Right forelimb (tissue), 1 donor: ENCODE measurements at regions not wholly inside any gene's neighbourhood (a gene's known extent, or its start where the extent isn't known, plus 50 kb on each side); places are given as distances from the start of the nearest gene placed in this dataset.
"Not testable (repeated sequence)": the region's sequence is repeated elsewhere in the genome, so short reads cannot be mapped to it uniquely, and the experiment has no call there.

Experiments
- DNase-seq: peaks from one replicate; pipeline ENCODE4 v3.0.0-alpha.2; 2018

DNA sequence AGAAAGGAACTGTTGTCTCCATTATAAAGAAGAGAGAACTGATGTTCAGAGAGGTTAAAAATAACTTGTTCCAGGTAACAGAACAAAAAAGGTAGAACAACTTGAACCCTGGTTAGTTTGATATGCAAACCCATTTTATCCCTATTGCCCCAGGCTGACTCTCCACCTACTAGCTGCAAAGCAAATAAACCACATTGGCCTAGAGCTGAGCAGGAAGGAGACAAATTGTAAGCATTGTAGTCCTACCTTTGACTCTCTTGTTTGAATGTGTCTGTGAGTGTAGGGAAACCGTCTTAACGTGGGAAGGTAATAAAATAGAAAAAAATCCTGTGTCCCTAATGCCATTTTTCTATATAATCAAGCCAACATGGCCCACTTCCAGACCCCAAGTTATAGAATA is 126.4 kb downstream of the CCER1 start:
- no peak for DNase-seq

DNA sequence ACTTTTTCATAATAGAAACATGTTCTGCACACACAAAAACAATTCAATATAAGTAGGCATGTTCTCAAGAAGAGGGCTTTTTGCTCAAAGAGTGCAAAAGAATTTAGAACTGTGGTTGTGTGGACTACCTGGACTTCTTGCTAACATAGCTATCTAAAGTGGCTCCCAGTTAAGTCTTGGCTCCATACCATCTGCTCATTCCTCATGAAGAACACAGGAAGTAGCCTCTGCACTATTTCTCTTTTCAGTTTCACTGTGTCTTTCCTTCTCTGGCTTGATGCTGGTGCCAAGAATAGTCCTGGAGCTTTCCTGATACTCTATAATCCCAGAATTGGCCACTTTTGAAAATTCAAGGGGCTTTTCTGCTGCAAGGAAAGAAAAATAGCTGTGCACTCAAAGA is 127.4 kb downstream of the CCER1 start:
- DNase-seq, result no peak

- DNase-seq, result peak; percentile 43
Measured at GRCh38 chr12:90826036-90826435, 128.9 kb downstream of the CCER1 start.

DNA sequence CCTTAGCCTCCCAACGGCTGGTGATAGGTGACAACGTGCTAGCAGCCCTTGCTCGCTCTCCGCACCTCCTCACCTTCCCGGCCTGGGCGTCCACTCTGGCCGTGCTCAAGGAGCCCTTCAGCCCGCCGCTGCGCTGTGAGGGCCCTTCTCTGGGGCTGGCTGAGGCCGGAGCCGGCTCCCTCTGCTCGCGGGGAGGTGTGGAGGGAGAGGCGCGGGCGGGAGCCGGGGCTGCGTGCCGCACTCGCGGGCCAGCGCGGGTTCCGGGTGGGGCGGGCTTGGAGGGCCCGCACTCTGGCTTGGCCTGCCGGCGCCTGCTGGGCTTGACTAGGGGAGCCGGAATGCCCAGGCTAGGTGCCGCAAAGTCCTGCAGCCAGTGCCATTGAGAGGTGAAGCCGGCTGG is 131.1 kb downstream of the CCER1 start:
- no peak for DNase-seq

DNA sequence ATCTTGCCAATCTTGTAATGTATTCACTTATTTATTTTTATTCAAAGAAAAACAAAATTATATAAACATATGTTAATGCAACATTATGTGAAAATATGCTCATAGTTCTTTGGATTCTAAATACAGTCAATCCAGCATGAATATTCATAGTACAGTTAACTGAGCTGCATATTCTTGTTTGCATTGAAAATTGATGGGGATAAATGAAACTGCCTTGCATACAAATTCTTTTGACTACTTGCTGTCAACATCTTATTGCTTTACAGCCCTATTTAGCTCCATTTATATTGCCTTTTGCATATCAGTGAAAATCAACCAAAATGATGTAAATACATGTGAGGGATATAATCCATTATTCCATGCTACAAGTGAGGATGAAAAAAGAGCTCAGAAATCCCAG is 135.3 kb downstream of the CCER1 start:
- DNase-seq, result no peak

DNA sequence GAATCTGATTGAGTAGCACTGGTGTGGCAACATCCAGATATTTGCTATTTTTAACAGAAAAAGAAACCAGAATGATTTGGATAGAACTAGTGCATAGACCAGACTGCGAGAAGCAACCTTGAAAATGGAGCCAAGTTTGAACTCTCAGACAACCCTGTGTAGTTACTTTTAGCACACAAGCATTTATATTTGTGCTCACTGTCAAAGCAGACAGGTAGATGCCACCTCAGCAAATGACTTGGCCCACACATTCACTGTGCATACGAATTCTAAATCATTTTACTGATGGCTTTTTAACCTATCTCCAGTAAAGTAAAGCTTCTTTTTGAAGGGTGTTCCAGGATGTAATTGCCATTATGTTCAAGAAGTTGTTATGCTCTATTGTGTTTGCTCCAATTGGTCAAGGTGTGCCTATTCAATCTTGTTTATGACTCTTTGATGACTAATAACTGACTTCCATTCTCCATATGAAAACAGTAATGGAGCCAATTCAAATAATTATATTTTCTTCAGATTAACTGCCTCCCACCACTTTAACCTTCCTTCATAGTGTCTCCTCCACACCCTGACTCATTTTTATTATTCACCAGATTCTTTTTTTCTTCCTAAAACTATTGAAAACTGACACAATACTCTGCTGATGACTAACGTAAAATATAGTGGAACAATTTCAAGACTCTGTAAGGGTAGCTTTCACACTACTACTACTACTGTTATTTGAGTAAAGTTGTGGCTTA is 138.5 kb downstream of the CCER1 start:
- no peak for DNase-seq

GRCh38 chr12:90809940-90810339 is 145.0 kb downstream of the CCER1 start:
- DNase-seq, result no peak

DNA sequence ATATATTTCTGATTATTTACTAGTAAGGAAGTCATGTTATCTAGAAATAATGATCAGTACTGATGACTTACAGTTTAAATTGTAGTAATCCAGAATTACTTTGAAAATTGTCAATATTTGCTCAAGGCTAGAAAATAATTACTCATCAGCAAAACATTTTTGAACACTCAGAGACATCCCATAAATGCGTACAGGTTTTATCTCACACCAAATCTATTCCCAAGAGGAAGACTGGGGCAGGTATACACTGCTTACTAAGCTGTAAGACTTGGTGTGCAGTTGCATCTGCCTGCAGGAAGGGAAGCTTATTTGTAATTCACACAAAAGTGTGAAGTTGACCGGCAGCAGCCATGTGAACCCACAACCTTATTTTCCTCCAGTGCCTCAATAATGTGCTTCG is 146.4 kb downstream of the CCER1 start:
- no peak for DNase-seq

DNA sequence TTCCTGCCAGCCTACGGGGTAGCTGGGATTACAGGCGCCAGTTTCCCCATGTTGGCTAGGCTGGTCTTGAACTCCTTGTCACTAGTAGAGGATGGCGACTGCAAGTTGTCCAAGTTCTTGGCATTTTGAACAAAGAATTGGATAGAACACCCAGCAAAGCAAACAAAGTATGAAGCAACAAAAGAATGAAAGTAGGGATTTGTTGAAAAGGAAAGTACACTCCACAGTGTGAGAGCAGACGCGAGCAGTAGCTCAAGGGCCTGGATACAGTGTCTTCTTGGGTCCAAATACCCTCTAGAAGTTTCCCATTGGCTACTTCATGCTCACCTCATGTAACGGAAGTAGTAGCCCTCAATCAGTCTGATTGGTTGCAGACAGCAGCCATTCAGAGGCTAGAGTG is 152.2 kb downstream of the CCER1 start:
- DNase-seq, result no peak

- no peak for DNase-seq
Measured at GRCh38 chr12:90801776-90802175, 153.2 kb downstream of the CCER1 start.

DNA sequence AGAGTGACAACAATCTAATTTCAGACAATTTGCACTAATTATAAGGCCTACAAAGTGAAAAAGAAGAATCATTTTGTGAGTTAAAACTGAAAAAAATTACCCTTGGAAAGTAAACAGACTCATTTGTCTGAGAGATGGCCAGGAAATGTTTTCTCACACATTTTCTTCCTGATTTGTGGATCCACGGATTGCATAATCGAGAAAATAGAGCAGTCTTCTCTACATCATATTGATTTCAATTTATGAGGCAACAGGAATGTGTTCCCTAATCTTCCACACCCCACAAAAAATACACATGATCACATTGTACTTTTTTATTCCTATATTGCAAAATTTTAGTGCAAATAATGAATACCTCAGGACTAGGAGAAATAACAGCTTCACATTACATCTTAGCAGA is 160.8 kb downstream of the CCER1 start:
- DNase-seq, result no peak

- DNase-seq, result not testable (repeated sequence)
Measured at GRCh38 chr12:90792718-90793117, 162.3 kb downstream of the CCER1 start.

DNA sequence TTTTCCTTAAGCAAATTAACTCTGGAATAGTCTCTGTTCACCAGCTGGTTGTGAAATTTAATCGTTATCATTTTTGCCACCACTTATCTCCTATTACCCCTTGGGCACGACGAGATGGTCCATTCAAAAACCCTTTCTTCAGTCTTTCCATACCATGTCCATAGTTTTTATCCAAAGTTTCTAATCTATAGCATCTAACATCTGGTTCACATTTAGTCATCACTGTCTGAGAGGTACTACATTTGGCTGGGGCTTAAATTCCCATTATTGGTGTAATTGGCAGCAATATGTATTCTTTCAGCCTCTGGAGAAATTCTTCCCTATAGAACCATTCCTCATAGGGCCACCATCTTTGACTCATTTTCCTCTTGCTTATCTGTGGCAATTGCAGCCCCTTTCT is 163.5 kb downstream of the CCER1 start:
- no peak for DNase-seq

GRCh38 chr12:90790747-90791146 is 164.2 kb downstream of the CCER1 start:
- DNase-seq, result no peak

GRCh38 chr12:90773491-90773890 is 181.5 kb downstream of the CCER1 start:
- no peak for DNase-seq

DNA sequence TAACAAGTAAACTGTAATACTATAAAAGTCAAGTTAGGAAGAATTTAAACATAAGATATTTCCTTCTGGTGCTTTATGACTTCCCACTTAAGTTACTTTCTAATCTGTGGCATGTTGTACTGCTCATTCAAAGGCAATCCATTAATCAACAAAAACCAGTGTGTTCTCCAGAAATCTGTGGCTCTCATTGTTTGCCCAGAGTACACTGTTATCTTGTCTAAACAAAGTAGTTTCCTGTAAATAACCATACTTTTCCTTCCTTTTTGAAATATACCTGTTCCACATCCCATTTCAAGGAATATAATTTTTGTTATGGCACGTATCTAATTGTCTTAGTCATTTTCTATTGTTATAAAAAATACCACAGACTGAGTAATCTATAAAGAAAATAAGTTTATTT is 184.1 kb downstream of the CCER1 start:
- no peak for DNase-seq

DNA sequence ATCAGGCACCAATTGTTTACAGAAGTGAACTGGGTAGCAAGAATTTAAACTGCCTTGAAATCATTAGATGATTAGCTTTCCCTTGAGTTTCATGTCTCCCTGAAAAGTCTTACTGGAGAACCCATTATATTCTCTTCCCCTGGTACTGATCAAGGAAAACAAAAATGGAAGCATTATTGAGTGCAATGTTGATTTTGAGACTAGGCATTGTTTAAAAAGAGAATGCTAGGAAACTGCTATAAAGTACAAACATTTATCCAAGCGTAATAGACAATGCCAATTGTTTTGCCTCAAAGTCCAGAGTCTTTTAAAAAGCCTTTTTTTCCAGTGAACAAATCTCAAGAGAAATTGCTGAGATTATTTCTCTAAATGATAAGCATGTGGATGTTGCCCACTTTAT is 197.0 kb downstream of the CCER1 start:
- no peak for DNase-seq

DNA sequence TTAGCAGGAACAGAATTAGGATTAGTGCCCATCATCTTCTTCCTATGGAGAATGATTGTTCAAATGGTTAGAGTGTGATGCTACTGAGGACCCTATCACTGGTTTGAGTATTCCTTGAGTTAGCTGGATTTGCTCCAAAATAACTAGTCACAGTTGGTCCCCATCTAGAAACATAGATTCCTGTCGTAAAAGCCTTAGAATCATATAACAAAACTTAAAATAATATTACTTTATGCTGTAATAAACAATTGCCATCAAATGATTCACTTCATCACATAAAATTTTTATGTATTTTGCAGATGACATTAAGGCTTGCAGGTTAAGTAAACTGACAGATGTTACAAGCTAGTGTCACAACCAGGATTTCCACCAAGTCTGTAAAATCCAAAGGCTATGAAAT is 209.8 kb downstream of the CCER1 start:
- DNase-seq, result no peak

- DNase-seq, result no peak
Measured at GRCh38 chr12:90741611-90742010, 213.4 kb downstream of the CCER1 start.

DNA sequence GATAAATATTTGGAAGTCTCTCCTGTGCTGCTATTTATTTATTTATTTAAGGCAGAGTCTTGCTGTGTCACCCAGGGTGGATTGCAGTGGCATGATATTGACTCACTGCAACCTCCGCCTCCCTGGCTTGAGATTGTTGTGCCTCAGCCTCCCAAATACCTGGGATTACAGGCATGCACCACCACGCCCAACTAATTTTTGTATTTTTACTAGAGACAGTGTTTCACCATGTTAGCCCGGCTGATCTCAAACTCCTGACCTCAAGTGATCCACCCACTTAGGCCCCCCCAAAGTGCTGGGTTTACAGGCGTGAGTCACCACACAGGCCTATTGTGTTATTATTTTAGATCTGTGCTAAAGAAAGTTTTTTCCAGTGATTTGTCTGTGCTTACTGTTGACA is 225.2 kb downstream of the CCER1 start:
- DNase-seq, result no peak

DNA sequence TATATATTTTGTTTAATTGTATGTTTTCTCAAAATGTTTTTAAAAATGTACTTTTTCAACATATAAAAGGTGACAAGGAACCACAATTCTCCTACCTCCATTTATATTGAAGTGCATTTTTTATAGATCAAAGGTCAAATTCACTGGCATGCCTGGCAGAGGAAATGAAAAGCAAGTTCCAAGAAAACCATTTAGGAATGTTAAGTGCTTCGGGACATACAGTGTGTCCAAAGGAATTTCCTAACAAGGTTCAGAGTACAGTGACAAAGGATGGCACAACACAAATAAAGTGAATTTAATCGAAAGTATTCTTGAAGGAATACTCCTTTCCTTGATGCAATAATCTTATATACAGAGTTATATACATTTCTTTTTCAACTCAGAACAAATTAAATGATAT is 242.3 kb downstream of the CCER1 start:
- no peak for DNase-seq

DNA sequence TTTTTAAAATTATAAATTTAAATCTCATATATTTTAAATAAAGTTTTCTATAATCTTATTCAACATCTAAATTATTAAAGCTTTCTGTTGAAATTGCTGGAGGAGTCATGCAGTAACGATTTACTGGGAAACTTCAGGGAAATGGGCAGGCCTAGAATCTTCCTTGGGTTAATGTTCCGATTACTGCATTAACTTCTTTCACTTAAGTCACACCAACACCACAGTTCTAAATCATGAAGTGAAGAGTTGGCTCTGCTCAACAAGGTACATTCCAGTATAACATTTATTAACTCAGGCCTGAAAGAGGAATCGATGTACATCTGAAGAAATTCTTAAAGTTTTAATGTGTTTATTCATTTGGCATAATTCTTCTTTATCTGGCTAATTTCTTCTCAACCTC is 244.3 kb downstream of the CCER1 start:
- no peak for DNase-seq

DNA sequence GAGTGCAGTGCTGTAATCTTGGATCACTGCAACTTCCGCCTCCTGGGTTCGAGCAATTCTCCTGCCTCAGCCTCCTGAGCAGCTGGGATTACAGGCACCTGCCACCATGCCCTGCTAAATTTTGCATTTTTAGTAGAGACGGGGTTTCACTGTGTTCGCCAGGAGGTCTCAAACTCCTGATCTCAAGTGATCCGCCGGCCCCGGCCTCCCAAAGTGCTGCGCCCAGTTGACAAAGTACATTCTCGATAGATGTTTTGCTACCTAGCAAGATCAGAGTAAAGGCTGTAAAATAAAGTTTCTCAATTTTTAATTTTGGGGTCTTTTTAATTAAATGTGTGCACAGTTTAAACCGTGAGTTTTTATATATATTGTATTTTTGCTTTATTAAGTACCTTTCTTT is 248.9 kb downstream of the CCER1 start:
- DNase-seq, result no peak

- DNase-seq, result no peak
Measured at GRCh38 chr12:90695415-90695814, 259.6 kb downstream of the CCER1 start.

- DNase-seq, result no peak
Measured at GRCh38 chr12:90690120-90690519, 264.9 kb downstream of the CCER1 start.

DNA sequence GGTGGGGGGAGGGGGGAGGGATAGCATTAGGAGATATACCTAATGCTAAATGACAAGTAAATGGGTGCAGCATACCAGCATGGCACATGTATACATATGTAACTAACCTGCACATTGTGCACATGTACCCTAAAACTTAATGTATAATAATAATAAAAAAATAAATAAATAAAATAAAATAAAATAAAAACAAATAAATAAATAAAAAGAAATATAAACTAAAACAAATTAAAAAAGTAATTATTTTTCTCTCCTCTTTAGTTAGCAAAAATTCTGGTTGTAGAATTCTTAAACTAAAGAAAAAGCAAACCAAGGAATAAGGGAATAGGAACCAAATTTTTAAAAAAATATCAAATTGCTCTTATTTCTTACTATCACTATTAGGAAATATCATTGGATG is 267.3 kb downstream of the CCER1 start:
- DNase-seq, result not testable (repeated sequence)
